NCI-H748 (cell line): ENCODE measurements at regions not wholly inside any gene's neighbourhood (a gene's known extent, or its start where the extent isn't known, plus 50 kb on each side); places are given as distances from the start of the nearest gene placed in this dataset.

Experiments
- DNase-seq: peaks from one replicate; lab custom pipeline; 2025; ENCODE audit not compliant: unreplicated experiment; lab: John Stamatoyannopoulos, UW

DNA sequence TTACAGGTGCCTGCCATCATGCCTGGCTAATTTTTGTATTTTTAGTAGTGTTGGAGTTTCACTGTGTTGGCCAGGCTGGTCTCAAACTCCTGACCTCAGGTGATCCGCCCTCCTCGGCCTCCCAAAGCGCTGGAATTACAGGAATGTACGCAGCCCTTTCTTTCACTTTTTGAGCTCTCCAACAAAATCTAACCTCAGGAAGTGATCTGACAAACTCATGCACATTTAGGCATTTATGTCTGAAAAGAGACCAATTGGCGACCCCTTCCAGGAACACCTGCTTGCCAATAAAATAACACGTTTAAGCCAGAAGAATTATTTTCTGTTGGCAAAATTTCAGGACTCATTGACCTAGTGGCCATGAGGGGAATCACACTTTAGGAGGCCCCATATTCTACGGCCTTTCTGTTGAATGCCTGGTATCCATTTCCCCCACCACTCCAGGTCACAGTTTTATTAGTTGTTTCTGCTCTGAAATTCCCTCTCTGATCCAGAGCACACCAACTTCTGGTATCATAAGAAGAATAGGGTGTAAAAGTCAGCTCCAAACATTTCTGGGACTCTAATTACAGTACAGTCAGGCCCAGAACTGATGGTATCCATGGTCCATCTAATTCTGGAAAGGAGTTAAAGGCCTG is 65.8 kb upstream of the FRMD4A start:
- no peak for DNase-seq

DNA sequence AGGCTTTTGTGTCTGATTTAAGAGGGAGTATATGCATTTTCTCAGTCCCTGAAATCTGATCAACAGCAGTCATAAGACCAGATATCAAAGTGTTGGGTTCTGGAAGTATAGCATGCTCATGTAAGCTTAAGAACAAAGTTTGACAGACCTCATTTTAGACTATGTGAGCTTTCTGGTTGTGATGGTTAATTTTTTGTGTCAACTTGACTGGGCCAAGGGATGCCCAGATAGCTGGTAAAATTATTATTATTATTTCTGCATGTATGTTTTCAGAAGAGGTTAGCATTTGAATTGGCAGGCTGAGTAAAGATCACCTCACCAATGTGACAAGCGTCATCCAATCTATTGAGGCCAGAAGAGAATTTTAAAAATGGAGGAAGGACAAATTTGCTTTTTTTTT is 63.5 kb upstream of the FRMD4A start:
- no peak for DNase-seq

DNA sequence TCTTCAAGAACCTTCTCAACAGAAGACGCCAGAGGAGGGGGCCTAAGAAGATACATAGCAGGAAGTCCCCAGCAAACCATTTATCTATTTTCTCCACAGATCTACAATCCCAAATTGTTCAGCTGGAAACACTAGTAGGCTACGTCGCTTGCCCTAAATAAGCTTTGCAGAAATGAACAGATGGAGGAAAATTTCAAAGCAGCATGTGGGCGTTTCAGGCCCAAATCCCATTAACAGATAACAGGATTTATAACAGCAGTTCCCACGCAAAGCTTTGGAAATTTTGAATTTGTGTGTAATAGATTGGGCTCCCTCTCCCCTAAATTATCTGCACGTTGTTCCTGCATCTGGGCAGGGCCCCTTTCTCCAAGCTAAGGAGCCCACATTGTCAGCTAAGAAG is 60.6 kb upstream of the FRMD4A start:
- DNase-seq: no peak

DNA sequence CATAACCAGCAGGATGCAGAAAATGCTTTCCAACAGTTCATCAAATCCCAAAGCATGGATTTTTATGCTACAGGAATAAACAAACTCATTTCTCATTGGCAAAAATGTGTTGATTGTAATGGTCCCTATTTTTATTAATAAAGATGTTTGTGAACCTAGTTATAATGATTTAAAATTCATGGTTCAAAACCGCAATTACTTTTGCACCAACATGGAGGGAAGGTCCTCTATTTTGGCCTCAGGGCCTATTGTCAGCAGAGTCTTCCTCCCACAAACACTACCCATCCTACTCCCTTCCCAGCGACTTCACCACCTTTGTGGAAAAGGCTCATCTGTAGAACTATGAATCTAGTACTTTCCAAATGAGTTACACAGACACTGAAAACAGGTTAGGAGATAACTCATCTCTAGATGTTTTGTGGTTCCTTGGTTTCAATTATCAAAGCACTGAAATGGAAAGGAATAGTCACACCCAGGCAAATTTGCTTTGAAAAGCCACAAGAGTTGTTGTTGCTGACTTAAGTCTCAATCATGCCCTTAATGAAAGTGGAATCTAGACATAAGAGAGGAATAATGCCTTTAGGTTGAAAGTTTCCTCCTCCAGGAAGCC is 59.4 kb upstream of the FRMD4A start:
- no peak for DNase-seq

DNA sequence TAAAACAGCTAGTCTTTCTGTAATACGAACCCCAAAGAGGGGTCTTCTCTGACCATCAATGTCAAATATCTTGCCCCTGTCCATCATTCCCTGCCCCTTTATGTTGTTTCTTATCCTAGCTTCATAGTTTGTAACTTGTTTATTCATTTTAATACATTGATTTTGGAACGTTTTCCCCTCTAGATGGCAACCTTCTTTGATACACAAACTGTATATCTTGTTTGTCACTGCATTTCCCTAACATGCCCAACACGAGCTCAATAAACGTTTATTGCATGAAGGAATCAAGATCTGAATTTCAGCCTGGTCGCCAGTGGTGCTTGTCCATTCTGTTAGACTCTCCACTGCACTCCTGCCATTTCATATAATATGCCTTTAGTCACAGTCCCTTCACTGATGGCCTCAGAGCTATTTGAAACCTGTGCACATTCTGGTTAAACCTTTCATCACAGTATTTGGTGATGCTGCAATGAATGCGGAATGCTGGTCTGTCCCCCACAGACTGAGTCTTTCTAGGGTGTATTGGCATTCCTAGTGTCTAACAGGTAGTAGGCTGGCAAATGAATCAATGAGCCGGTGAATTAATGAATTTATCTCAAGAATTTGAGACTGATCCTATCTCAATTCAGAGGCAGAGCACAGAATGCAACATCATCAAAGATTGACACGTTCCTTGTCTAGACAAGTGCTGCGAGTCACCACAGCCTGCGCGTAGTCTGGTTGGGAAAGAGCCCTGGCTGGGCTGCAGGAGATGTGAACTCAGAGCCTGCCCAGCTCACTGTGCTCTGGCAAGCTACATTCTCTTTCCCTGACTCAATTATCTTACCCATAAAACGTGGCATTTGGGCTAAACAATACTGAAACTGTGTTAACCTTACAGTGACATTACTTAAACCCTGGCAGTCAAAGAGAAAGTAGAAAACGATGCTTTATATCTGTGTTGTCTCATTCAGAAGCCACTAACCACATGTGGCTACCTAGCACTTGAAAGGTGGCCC is 55.2 kb upstream of the FRMD4A start:
- DNase-seq: no peak

DNA sequence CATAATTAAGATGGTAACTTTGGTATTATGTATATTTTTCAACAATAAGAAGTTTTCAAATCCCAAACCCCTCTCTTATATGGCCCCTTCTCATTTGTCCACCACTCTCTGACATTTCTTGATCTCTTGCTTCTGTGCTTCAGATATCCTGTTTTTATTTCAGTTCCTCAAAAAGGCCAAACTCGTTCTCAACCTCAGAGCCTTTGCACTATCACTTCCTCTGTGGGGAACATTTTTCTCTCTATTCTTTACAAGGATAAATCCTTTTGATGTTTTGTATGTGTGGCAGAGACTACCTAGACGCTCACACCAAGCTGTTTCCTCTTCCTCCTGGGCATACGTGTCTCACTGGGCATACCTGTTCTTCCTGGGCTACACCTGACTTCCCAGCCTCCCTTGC is 54.2 kb upstream of the FRMD4A start:
- no peak for DNase-seq

DNA sequence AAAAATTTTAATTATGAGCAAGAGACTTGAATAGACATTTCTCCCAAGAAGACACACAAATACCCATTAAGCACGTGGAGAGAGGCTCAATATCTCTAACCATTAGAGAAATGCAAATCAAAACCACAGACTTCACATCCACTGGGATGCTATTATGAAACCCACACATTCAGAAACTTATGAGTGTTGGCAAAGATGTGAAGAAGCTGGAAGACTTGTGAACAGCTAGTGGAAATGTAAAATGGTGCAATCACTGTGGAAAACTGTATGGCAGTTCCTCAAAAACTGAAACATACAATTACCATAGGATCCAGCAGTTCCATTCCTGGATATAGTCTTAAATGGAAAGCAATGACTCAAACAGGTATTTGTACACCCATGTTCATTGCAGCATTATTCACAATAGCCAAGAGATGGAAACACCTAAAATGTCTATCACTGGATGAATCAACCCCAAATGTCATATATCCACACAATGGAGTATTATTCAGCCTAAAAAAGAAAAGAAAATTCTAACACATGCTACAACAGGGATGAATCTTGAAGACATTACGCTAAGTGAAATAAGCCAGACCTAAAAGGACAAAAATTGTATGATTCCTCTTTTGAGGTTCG is 53.5 kb upstream of the FRMD4A start:
- no peak for DNase-seq

DNA sequence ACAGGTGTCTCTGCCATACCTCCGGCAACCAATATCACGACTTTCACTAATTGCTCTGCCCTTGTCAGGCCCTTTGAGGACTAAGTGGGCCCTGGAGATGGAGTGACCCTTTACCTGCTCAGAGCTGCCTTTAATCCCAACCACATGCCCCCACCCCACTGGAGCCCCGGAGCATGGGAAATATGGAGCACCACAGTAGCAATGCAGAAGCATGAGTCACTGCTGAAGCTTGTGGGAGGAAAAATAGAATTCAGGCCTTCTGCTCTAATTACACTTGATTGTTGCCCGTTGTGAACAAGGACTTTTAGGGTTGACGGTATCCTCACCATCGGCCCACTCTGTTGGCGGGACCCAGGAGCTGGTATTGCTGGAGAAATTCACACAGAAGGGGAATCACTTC is 52.5 kb upstream of the FRMD4A start:
- DNase-seq: no peak

DNA sequence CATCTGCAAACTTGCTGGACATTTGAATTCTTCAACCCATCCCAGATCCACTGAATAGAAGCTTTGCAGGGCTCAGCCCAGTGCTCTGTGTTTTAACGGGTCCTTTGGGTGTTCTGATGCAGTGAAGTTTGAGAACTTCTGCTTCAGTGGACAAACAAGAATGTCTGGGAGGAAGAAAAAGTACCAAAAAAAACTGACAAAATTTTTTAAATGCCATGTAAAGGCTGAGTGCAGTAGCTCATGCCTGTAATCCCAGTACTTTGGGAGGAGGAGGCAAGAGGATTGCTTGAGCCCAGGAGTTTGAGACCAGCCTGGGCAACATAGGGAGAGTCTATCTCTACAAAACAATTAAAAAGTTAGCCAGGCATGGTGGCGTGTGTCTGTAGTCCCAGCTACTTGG is 51.8 kb upstream of the FRMD4A start:
- DNase-seq: no peak

DNA sequence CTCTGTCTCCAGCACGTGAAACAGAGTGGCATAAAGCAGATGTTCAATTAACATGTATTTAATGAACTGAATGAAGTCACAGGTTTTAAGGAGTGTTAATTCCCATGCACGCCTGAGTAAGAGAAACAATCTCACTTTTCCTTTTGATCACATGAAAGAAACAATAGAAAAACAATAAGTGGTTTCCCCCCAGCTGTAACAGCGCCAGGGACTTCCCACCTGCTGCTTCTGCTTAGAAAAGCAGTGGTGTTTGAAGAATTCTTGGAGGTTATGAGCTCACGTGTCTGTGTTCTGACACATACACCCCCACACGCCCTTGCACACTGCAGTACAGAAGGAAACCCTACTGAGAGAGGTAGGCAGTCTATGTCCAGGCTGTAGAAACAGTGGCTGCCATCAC is 51.3 kb upstream of the FRMD4A start:
- peak; percentile 14 for DNase-seq

DNA sequence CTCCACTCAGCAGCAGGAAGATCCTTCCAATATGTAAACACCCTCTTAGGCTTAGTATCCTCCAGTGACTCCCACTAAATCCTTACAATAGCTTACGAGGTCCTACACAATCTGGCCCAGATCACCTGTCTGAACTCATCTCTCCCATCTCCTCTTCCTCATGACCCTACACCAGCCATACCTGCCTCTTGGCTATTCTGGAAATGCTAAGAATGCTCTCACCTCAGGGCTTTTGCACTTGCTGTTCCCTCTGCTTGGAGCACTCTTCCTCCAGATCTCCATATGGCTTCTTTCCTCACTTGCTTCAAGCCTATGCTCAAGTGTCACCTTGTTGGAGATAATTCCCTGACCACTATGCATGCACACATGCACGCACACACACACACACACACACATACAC is 50.8 kb upstream of the FRMD4A start:
- DNase-seq: no peak

DNA sequence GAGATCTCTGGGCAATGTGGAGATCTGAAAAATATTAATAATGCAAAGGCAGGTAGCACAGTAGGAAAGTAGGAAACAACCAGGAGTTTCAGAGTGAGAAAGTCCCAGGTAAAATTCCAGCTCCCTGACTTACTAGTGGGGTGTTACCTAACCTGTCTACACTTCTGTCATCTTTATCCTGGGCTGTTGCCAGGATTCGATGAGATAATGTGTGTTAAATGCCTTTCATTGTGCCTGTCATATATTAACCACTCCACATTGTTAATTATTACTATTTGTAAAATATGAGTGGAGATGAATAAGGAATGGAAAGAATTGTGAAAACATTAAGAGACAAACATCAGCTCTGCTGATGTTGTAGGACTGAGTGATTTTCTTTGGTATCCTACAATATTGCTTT is 50.0 kb upstream of the FRMD4A start:
- no peak for DNase-seq
